Caco-2 (cell line): ENCODE measurements at regions not wholly inside any gene's neighbourhood (a gene's known extent, or its start where the extent isn't known, plus 50 kb on each side); places are given as distances from the start of the nearest gene placed in this dataset.

Experiments
- BruUV-seq: library from RNA; stranded (reverse); fragments of 400-500 nt; replicated peaks from 2 replicates; lab custom pipeline; 2021; lab: Mats Ljungman, UMichigan
- CTCF ChIA-PET: fragments of 300-600 bp; sonication (Branson Sonifier 250); formaldehyde crosslinking; loops from one replicate; lab custom pipeline; 2022; ENCODE audit warnings: antibody characterized with exemption; lab: Charles Lee
- POLR2A ChIA-PET: fragments of 300-600 bp; sonication (Branson Sonifier 250); formaldehyde crosslinking; loops from one replicate; lab custom pipeline; 2022; ENCODE audit warnings: antibody characterized with exemption; lab: Charles Lee
- DNase-seq, 2 experiments: peaks; one replicate each; pipeline versions ENCODE4 v3.0.0 to v3.0.0-alpha.2; 2020 to 2022
- H3K27me3 ChIP-seq: replicated peaks from 2 replicates; pipeline ENCODE4 v1.6.0; 2011; ENCODE audit warnings: low read length; ENCODE audit not compliant: control insufficient read depth, insufficient read depth
- H3K36me3 ChIP-seq: 2 replicates; pipeline ENCODE4 v1.5.1; 2011; ENCODE audit warnings: low read length; ENCODE audit not compliant: control insufficient read depth, insufficient read depth
- H3K4me1 ChIP-seq: fragments of 250-450 bp; sonication (Bioruptor Pico); 2 replicates; pipeline ENCODE4 v1.5.1; 2020; ENCODE audit warnings: mild to moderate bottlenecking
- H3K4me3 ChIP-seq: 2 replicates; pipeline ENCODE4 v1.5.1; 2011; ENCODE audit warnings: low read depth, mild to moderate bottlenecking, control low read depth, low read length
- H3K9me3 ChIP-seq: fragments of 250-450 bp; sonication (Bioruptor Pico); 2 replicates; pipeline ENCODE4 v1.5.1; 2020; ENCODE audit warnings: mild to moderate bottlenecking, moderate library complexity
- H3K27ac Mint-ChIP-seq: one replicate; pipeline ENCODE4 v1.8.0; 2022; ENCODE audit warnings: mixed read lengths; ENCODE audit not compliant: unreplicated experiment
- H3K27me3 Mint-ChIP-seq: one replicate; pipeline ENCODE4 v1.8.0; 2022; ENCODE audit warnings: mixed read lengths; ENCODE audit not compliant: insufficient read depth, unreplicated experiment
- H3K36me3 Mint-ChIP-seq: one replicate; pipeline ENCODE4 v1.8.0; 2022; ENCODE audit warnings: mild to moderate bottlenecking, mixed read lengths; ENCODE audit not compliant: insufficient read depth, unreplicated experiment
- H3K4me1 Mint-ChIP-seq: one replicate; pipeline ENCODE4 v1.8.0; 2022; ENCODE audit warnings: low read depth, mixed read lengths; ENCODE audit not compliant: unreplicated experiment
- H3K4me3 Mint-ChIP-seq: one replicate; pipeline ENCODE4 v1.8.0; 2022; ENCODE audit warnings: mild to moderate bottlenecking, moderate library complexity, mixed read lengths; ENCODE audit not compliant: unreplicated experiment
- H3K9me3 Mint-ChIP-seq: one replicate; pipeline ENCODE4 v1.8.0; 2022; ENCODE audit warnings: mixed read lengths; ENCODE audit not compliant: unreplicated experiment
- intact Hi-C: fragments of 100-400 bp; cut with micrococcal nuclease; formaldehyde crosslinking; loops from one replicate; pipeline ENCODE4 v1.10.0; 2022; ENCODE audit not compliant: unreplicated experiment
- TF ChIP-seq, protein P1 (sequence below), 2 experiments: fragments of 200-600 bp in 1 of 2; IDR thresholded peaks; 1 replicate in 1 of 2; 2 replicates in 1 of 2; pipeline versions ENCODE4 v1.5.1 to v1.8.0; 2011 to 2022; ENCODE audit warnings: antibody characterized with exemption in 1 of 2, control low read depth in 1 of 2, inconsistent platforms in 1 of 2, low read depth in 1 of 2, low read length in 1 of 2, mild to moderate bottlenecking in 1 of 2, moderate library complexity in 1 of 2; ENCODE audit not compliant: insufficient read depth in 1 of 2, severe bottlenecking in 1 of 2, unreplicated experiment in 1 of 2

DNA sequence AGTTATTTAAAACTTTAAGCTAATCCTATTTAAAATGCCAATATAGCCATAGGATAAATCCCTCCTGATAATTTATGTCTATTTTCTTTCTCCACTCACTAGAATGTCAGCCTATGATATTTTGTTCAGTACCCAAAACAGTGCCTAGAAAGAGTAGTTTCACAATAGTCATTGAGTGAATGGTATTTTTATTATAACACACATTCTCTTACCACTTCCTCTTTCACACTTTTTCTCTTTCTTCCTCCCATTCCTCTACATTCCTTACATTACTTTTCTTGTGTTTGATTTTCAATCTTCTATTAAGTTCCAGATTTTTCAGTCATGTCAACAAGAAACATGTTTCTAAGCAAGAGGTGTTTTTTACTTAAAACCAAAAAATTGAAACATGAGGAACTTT, 327.6 kb upstream of the UBE2E3 start:
- Mint-ChIP-seq H3K27me3 (peaks cover 10% of the 10 kb centered on the region), H3K4me1 (no peaks in the 10 kb centered on the region), H3K27ac (no peak overlapping the region), H3K36me3 (no peaks in the 10 kb centered on the region), H3K9me3 (no peaks in the 10 kb centered on the region), H3K4me3 (no peak overlapping the region)
- Histone ChIP-seq H3K4me1 (no peaks in the 10 kb centered on the region; the same call in 1 of the 2 replicates), H3K27me3 (no peaks in the 10 kb centered on the region), H3K36me3 (no peaks in the 10 kb centered on the region), H3K9me3 (no peaks in the 10 kb centered on the region), H3K4me3 (no peak overlapping the region)
- intact Hi-C loops: no loop called here
- ChIA-PET POLR2A (no interaction called here), CTCF (no interaction called here)
- DNase-seq: no peak
- BruUV-seq: no TSS peak
- TF ChIP-seq, protein P1, sequence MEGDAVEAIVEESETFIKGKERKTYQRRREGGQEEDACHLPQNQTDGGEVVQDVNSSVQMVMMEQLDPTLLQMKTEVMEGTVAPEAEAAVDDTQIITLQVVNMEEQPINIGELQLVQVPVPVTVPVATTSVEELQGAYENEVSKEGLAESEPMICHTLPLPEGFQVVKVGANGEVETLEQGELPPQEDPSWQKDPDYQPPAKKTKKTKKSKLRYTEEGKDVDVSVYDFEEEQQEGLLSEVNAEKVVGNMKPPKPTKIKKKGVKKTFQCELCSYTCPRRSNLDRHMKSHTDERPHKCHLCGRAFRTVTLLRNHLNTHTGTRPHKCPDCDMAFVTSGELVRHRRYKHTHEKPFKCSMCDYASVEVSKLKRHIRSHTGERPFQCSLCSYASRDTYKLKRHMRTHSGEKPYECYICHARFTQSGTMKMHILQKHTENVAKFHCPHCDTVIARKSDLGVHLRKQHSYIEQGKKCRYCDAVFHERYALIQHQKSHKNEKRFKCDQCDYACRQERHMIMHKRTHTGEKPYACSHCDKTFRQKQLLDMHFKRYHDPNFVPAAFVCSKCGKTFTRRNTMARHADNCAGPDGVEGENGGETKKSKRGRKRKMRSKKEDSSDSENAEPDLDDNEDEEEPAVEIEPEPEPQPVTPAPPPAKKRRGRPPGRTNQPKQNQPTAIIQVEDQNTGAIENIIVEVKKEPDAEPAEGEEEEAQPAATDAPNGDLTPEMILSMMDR (IDR thresholded peaks at IDR 0.05; ENCODE audit: insufficient read depth in 1 of 2, low read depth in 1 of 2, low read length in 1 of 2, severe bottlenecking in 1 of 2, unreplicated experiment in 1 of 2): no peak

DNA sequence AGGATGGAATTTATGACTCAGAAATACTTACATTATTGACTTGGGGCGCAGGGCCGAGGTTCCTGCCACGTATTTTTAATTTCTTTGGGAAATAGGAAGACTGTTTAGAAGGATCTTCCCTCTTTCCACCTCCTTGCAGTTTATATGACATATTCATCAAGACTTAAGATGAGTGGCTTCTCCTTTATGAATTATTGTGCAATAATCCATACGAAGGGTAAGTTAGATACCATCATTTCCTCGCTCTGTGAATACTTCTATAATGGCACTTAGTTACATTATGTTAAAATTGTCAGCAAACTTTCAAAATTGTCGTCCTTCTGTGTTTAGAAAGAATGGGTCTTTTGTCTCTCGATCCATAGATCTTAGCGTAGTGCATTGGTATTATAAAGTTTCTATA, 328.8 kb upstream of the UBE2E3 start:
- Mint-ChIP-seq H3K27me3 (peaks cover 11% of the 10 kb centered on the region), H3K9me3 (no peaks in the 10 kb centered on the region), H3K4me1 (no peaks in the 10 kb centered on the region), H3K4me3 (no peak overlapping the region), H3K27ac (no peak overlapping the region), H3K36me3 (no peaks in the 10 kb centered on the region)
- Histone ChIP-seq H3K36me3 (no peaks in the 10 kb centered on the region), H3K27me3 (no peaks in the 10 kb centered on the region), H3K4me3 (no peak overlapping the region), H3K4me1 (no peaks in the 10 kb centered on the region), H3K9me3 (no peaks in the 10 kb centered on the region)
- CTCF ChIA-PET: no interaction called here
- intact Hi-C loops: no loop called here
- BruUV-seq: no TSS peak
- POLR2A ChIA-PET: no interaction called here
- TF ChIP-seq, protein P1 (IDR thresholded peaks at IDR 0.05; ENCODE audit: insufficient read depth in 1 of 2, low read depth in 1 of 2, low read length in 1 of 2, severe bottlenecking in 1 of 2, unreplicated experiment in 1 of 2): no peak
- no peak for DNase-seq

DNA sequence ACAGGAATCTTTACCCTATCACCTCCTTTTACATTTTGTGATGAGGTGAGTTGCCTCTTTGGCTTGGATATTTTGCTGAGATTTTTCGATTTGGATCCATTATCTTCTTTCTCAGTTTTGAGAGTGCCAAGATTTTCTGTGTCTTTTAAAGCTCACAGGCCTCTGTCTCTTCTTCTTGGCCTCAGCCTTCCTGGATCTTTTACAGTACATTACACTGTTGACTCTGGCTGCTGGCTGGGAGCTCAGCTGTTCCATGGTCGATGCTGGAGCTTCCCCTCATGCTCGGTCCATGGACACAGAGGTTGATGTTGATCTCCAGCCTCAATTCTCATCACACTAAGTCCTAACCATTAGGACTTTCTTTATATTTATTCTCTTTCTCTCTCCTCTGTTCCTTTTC, 332.8 kb upstream of the UBE2E3 start:
- H3K27me3 ChIP-seq: no peaks in the 10 kb centered on the region
- BruUV-seq: no TSS peak
- no peak overlapping the region for H3K27ac Mint-ChIP-seq
- H3K36me3 Mint-ChIP-seq: no peaks in the 10 kb centered on the region
- no peaks in the 10 kb centered on the region for H3K4me1 Mint-ChIP-seq
- H3K27me3 Mint-ChIP-seq: peaks cover 7% of the 10 kb centered on the region
- H3K4me3 Mint-ChIP-seq: no peak overlapping the region
- no peak for DNase-seq
- ChIA-PET CTCF (no interaction called here), POLR2A (no interaction called here)
- no peak overlapping the region for H3K4me3 ChIP-seq
- H3K9me3 Mint-ChIP-seq: no peaks in the 10 kb centered on the region
- TF ChIP-seq, protein P1 (IDR thresholded peaks at IDR 0.05; ENCODE audit: insufficient read depth in 1 of 2, low read depth in 1 of 2, low read length in 1 of 2, severe bottlenecking in 1 of 2, unreplicated experiment in 1 of 2): no peak
- intact Hi-C loops: no loop called here
- H3K36me3 ChIP-seq: no peaks in the 10 kb centered on the region
- no peaks in the 10 kb centered on the region for H3K4me1 ChIP-seq
- H3K9me3 ChIP-seq: peaks cover 2% of the 10 kb centered on the region; the same call in 1 of the 2 replicates
